ENCODE measurements at regions not wholly inside any gene's neighbourhood (a gene's known extent, or its start where the extent isn't known, plus 50 kb on each side); places are given as distances from the start of the nearest gene placed in this dataset.

GRCh38 chr2:75333646-75334045, 134.3 kb upstream of the TACR1 start:
- no peak for ATAC-seq
- POLR2A ChIA-PET, result no interaction called here

GRCh38 chr2:75328156-75328555, 128.8 kb upstream of the TACR1 start:
- ATAC-seq (no peak), DNase-seq (ENCODE audit: low spot score) (no peak)
- ChIA-PET CTCF (no interaction called here), POLR2A (no interaction called here)
- Mint-ChIP-seq H3K27ac (no peak overlapping the region; the same call in 1 of the 2 replicates), H3K4me3 (no peak overlapping the region), H3K27me3 (ENCODE audit: low read depth) (no peaks in the 10 kb centered on the region), H3K9me3 (no peaks in the 10 kb centered on the region), H3K36me3 (no peaks in the 10 kb centered on the region), H3K4me1 (peaks cover 20% of the 10 kb centered on the region)
- no peak for TF ChIP-seq CBFB (CRISPR knock-in tag; IDR thresholded peaks at IDR 0.05; ENCODE audit: low read depth)
- TF ChIP-seq CREB1 (CRISPR knock-in tag; IDR thresholded peaks at IDR 0.05), result no peak

More at GRCh38 chr2:75333646-75334045, 134.3 kb upstream of the TACR1 start:
- H3K4me1 Mint-ChIP-seq, result peaks cover 17% of the 10 kb centered on the region
- no peak for DNase-seq (ENCODE audit: low spot score)
- no peak for TF ChIP-seq ZMAT4 (CRISPR knock-in tag; IDR thresholded peaks at IDR 0.05)
- TF ChIP-seq MYBL2 (CRISPR knock-in tag; IDR thresholded peaks at IDR 0.05), result no peak
- no peak for TF ChIP-seq ZNF138 (CRISPR knock-in tag; conservative IDR thresholded peaks at IDR 0.05)
- no peak for TF ChIP-seq NFATC4 (CRISPR knock-in tag; IDR thresholded peaks at IDR 0.05)
- no peak for TF ChIP-seq ZNF532 (CRISPR knock-in tag; IDR thresholded peaks at IDR 0.05; ENCODE audit: borderline replicate concordance)
- no peak for TF ChIP-seq ERG (CRISPR knock-in tag; IDR thresholded peaks at IDR 0.05)
- no peak for TF ChIP-seq CREM (CRISPR knock-in tag; IDR thresholded peaks at IDR 0.05)
- no peak for TF ChIP-seq HMGXB4 (CRISPR knock-in tag; IDR thresholded peaks at IDR 0.05)
- no peak for TF ChIP-seq CDX4 (CRISPR knock-in tag; IDR thresholded peaks at IDR 0.05; ENCODE audit: borderline replicate concordance)
- TF ChIP-seq CREB1 (CRISPR knock-in tag; IDR thresholded peaks at IDR 0.05), result no peak
- CTCF ChIA-PET, result no interaction called here
- H3K27me3 Mint-ChIP-seq (ENCODE audit: low read depth), result no peaks in the 10 kb centered on the region
- H3K36me3 Mint-ChIP-seq, result no peaks in the 10 kb centered on the region
- H3K9me3 Mint-ChIP-seq, result no peaks in the 10 kb centered on the region
- H3K27ac Mint-ChIP-seq, result no peak overlapping the region
- no peak overlapping the region for H3K4me3 Mint-ChIP-seq

GRCh38 chr2:75327334-75327733, 128.0 kb upstream of the TACR1 start:
- ATAC-seq, result no peak
- H3K36me3 Mint-ChIP-seq, result no peaks in the 10 kb centered on the region
- no peak for DNase-seq (ENCODE audit: low spot score)
- no peak overlapping the region for H3K4me3 Mint-ChIP-seq
- peaks cover 20% of the 10 kb centered on the region for H3K4me1 Mint-ChIP-seq
- POLR2A ChIA-PET, result no interaction called here
- H3K27me3 Mint-ChIP-seq (ENCODE audit: low read depth), result no peaks in the 10 kb centered on the region
- no peak overlapping the region for H3K27ac Mint-ChIP-seq
- no peaks in the 10 kb centered on the region for H3K9me3 Mint-ChIP-seq
- TF ChIP-seq TEAD4 (CRISPR knock-in tag; IDR thresholded peaks at IDR 0.05), result no peak
- CTCF ChIA-PET, result no interaction called here
